ENCODE measurements at regions not wholly inside any gene's neighbourhood (a gene's known extent, or its start where the extent isn't known, plus 50 kb on each side); places are given as distances from the start of the nearest gene placed in this dataset.

DNA sequence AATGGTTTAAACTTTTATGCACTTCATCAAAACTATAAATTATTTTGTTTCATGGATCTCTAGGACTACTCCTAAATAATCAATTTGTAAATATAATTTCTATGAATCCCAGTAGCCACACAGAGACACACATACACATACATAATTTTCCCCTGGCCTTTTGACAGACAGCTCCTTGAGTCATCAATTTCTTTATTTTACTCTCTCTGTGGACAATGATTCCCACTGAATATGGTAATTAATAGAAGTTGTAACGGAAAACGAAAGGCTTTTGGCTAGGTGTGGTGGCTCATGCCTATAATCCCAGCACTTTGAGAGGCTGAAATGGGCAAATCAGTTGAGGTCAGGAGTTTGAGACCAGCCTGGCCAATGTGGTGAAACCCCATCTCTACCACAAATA, 235.1 kb downstream of the EPHA4 start (continued):
- TF ChIP-seq, protein P1, sequence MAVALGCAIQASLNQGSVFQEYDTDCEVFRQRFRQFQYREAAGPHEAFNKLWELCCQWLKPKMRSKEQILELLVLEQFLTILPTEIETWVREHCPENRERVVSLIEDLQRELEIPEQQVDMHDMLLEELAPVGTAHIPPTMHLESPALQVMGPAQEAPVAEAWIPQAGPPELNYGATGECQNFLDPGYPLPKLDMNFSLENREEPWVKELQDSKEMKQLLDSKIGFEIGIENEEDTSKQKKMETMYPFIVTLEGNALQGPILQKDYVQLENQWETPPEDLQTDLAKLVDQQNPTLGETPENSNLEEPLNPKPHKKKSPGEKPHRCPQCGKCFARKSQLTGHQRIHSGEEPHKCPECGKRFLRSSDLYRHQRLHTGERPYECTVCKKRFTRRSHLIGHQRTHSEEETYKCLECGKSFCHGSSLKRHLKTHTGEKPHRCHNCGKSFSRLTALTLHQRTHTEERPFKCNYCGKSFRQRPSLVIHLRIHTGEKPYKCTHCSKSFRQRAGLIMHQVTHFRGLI (CRISPR knock-in tag; IDR thresholded peaks at IDR 0.05) = no peak
- TF ChIP-seq ETV5 (CRISPR knock-in tag; IDR thresholded peaks at IDR 0.05; ENCODE audit: low read depth) (no peak), POLR3A (IDR thresholded peaks at IDR 0.05; ENCODE audit: borderline replicate concordance, extremely low read depth, insufficient read depth, insufficient read length) (no peak), RB1 (IDR thresholded peaks at IDR 0.05; ENCODE audit: low read depth) (no peak)

DNA sequence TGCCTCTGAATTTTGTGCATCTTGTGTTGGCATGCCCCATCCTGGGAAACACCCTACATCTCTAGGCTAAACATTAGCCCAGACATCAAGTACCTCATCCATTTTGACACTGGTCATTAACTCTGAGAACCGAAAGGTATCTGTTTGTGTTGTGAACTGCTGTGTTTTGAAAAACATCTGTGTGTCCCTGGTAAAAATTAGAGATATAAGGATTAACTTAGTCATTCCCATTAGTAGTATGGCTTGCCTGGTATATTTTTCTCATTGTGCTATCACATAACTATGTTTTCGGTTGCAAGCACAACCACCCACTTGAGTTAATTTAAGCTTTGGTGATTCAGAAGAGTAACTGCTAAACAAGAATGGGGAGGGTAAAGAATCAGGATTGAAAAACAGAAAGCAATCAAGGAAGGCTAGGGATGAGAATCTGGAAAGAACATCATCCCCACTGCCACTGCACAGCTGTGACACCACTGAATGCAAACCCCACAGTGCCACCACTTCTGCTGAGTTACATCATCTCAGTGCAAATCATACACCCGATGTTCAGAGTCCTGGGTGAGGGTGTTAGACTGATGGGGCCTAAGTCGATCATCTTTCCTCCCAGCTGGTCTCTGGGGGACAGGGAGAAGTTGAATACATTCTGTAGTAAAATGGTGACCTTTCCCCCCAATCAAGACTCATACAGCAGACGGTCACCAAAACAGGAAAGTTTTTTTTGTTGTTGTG, 234.0 kb downstream of the EPHA4 start:
- no peaks in the 10 kb centered on the region for H3K79me2 ChIP-seq (ENCODE audit: control insufficient read depth, insufficient read depth, low read length)
- no peaks in the 10 kb centered on the region for H4K20me1 ChIP-seq (replicated peaks; ENCODE audit: control insufficient read depth, insufficient read depth, low read length)
- no peak overlapping the region for H3K4me3 ChIP-seq
- no peak overlapping the region for H3K9ac ChIP-seq (ENCODE audit: insufficient read depth in 1 of 2, low read depth in 2 of 2, low read length in 2 of 2)
- in situ Hi-C loops (cut with MboI) = no loop called here
- BruUV-seq (replicated peaks) = no TSS peak
- no peaks in the 10 kb centered on the region for H3K9me1 ChIP-seq (ENCODE audit: control insufficient read depth, insufficient read depth, low read length)
- H3K4me1 ChIP-seq (replicated peaks in 1 of 2; ENCODE audit: control insufficient read depth in 2 of 2, insufficient read depth in 2 of 2, low read length in 2 of 2) = no peaks in the 10 kb centered on the region
- H2AFZ ChIP-seq (ENCODE audit: low read depth, low read length) = no peak overlapping the region
- H3K27me3 ChIP-seq (ENCODE audit: control insufficient read depth in 2 of 2, insufficient read depth in 2 of 2, low read length in 2 of 2) = no peaks in the 10 kb centered on the region
- no peak overlapping the region for H3K27ac ChIP-seq (ENCODE audit: extremely low read depth, low read depth, low read length)
- CTCF ChIA-PET (ENCODE audit: low intra/inter-chr PET ratio) = no interaction called here
- no peak overlapping the region for H3K4me2 ChIP-seq (ENCODE audit: insufficient read depth, low read length)
- no peak for DNase-seq (ENCODE audit: extremely low read depth in 1 of 4, low spot score in 3 of 4)
- ATAC-seq = no peak
- POLR2A ChIA-PET = no interaction called here
- intact Hi-C loops (cut with micrococcal nuclease) = no loop called here
- H3K36me3 ChIP-seq (ENCODE audit: control insufficient read depth, insufficient read depth, low read length) = no peaks in the 10 kb centered on the region
- no peak for FAIRE-seq
- 0% methylated on average over 5 of the region's 5 CpGs for WGBS (ENCODE audit: insufficient coverage, low coverage, missing lambda C conversion rate)
- no peaks in the 10 kb centered on the region for H3K9me3 ChIP-seq (replicated peaks; ENCODE audit: control insufficient read depth, insufficient read depth, low read depth, low read length)
- TF ChIP-seq SP2 (IDR thresholded peaks at IDR 0.05; ENCODE audit: extremely low read depth, low read depth, low read length, poor library complexity, severe bottlenecking) (no peak), ZNF780A (CRISPR knock-in tag; IDR thresholded peaks at IDR 0.05) (no peak), MED1 (CRISPR knock-in tag; IDR thresholded peaks at IDR 0.05; ENCODE audit: borderline replicate concordance) (no peak), SMAD4 (CRISPR knock-in tag; conservative IDR thresholded peaks at IDR 0.05) (no peak)
- TF ChIP-seq, protein P2, sequence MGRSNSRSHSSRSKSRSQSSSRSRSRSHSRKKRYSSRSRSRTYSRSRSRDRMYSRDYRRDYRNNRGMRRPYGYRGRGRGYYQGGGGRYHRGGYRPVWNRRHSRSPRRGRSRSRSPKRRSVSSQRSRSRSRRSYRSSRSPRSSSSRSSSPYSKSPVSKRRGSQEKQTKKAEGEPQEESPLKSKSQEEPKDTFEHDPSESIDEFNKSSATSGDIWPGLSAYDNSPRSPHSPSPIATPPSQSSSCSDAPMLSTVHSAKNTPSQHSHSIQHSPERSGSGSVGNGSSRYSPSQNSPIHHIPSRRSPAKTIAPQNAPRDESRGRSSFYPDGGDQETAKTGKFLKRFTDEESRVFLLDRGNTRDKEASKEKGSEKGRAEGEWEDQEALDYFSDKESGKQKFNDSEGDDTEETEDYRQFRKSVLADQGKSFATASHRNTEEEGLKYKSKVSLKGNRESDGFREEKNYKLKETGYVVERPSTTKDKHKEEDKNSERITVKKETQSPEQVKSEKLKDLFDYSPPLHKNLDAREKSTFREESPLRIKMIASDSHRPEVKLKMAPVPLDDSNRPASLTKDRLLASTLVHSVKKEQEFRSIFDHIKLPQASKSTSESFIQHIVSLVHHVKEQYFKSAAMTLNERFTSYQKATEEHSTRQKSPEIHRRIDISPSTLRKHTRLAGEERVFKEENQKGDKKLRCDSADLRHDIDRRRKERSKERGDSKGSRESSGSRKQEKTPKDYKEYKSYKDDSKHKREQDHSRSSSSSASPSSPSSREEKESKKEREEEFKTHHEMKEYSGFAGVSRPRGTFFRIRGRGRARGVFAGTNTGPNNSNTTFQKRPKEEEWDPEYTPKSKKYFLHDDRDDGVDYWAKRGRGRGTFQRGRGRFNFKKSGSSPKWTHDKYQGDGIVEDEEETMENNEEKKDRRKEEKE (IDR thresholded peaks at IDR 0.05; ENCODE audit: borderline replicate concordance in 1 of 2, control insufficient read depth in 1 of 2, low read depth in 2 of 2, low read length in 1 of 2) = no peak
- TF ChIP-seq, protein P3, sequence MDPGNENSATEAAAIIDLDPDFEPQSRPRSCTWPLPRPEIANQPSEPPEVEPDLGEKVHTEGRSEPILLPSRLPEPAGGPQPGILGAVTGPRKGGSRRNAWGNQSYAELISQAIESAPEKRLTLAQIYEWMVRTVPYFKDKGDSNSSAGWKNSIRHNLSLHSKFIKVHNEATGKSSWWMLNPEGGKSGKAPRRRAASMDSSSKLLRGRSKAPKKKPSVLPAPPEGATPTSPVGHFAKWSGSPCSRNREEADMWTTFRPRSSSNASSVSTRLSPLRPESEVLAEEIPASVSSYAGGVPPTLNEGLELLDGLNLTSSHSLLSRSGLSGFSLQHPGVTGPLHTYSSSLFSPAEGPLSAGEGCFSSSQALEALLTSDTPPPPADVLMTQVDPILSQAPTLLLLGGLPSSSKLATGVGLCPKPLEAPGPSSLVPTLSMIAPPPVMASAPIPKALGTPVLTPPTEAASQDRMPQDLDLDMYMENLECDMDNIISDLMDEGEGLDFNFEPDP (CRISPR knock-in tag; IDR thresholded peaks at IDR 0.05) = no peak
- TF ChIP-seq, protein P4, sequence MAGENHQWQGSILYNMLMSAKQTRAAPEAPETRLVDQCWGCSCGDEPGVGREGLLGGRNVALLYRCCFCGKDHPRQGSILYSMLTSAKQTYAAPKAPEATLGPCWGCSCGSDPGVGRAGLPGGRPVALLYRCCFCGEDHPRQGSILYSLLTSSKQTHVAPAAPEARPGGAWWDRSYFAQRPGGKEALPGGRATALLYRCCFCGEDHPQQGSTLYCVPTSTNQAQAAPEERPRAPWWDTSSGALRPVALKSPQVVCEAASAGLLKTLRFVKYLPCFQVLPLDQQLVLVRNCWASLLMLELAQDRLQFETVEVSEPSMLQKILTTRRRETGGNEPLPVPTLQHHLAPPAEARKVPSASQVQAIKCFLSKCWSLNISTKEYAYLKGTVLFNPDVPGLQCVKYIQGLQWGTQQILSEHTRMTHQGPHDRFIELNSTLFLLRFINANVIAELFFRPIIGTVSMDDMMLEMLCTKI (IDR thresholded peaks at IDR 0.05; ENCODE audit: partially characterized antibody) = no peak

Measured in K562 (cell line).